H1 (cell line): ENCODE measurements at regions not wholly inside any gene's neighbourhood (a gene's known extent, or its start where the extent isn't known, plus 50 kb on each side); places are given as distances from the start of the nearest gene placed in this dataset.

Source experiments
- CTCF ChIA-PET: fragments of 300-600 bp; sonication (Branson Sonifier 250); formaldehyde crosslinking; loops from one replicate; lab custom pipeline; 2021; ENCODE audit not compliant: partially characterized antibody; lab: Charles Lee
- POLR2A ChIA-PET: fragments of 300-600 bp; sonication (Branson Sonifier 250); formaldehyde crosslinking; loops from one replicate; lab custom pipeline; 2021; ENCODE audit warnings: inconsistent platforms; ENCODE audit not compliant: partially characterized antibody; lab: Charles Lee
- DNase-seq, 2 experiments: peaks; one replicate each; pipeline versions ENCODE4 v3.0.0 to v3.0.0-alpha.2; 2010 to 2022; ENCODE audit warnings: low spot score in 2 of 2, low read depth in 1 of 2, mixed read lengths in 1 of 2
- FAIRE-seq: peaks from 2 replicates; lab custom pipeline; 2011; peaks lifted over from hg19 to GRCh38; lab: Jason Lieb, UNC
- H2AFZ ChIP-seq: 2 replicates; pipeline ENCODE4 v1.8.1; 2012; ENCODE audit warnings: low read length, inconsistent platforms
- H2AK5ac ChIP-seq: 2 replicates; pipeline ENCODE4 v1.6.1; 2013; ENCODE audit warnings: low read depth, low read length
- H2BK120ac ChIP-seq: replicated peaks from 2 replicates; pipeline ENCODE3; 2013; ENCODE audit warnings: low read depth, low read length, inconsistent platforms
- H2BK12ac ChIP-seq: 2 replicates; pipeline ENCODE4 v1.6.1; 2013; ENCODE audit warnings: low read depth, low read length
- H2BK15ac ChIP-seq: 2 replicates; pipeline ENCODE4 v1.6.1; 2013; ENCODE audit warnings: low read length
- H2BK20ac ChIP-seq: 2 replicates; pipeline ENCODE4 v1.6.1; 2013; ENCODE audit warnings: low read length
- H2BK5ac ChIP-seq: 2 replicates; pipeline ENCODE4 v1.6.1; 2013; ENCODE audit warnings: low read depth, low read length
- H3K14ac ChIP-seq: 2 replicates; pipeline ENCODE4 v1.6.1; 2013; ENCODE audit warnings: inconsistent platforms; ENCODE audit not compliant: insufficient read length
- H3K18ac ChIP-seq: 2 replicates; pipeline ENCODE4 v1.6.1; 2013; ENCODE audit warnings: low read length; ENCODE audit errors: extremely low read depth
- H3K23ac ChIP-seq: 2 replicates; pipeline ENCODE4 v1.6.1; 2013; ENCODE audit warnings: inconsistent platforms; ENCODE audit not compliant: insufficient read length
- H3K23me2 ChIP-seq: 2 replicates; pipeline ENCODE4 v1.6.1; 2013; ENCODE audit warnings: low read depth, low read length
- H3K27ac ChIP-seq: 2 replicates; pipeline ENCODE4 v1.6.1; 2011; ENCODE audit warnings: low read depth, low read length, inconsistent platforms
- H3K27me3 ChIP-seq, 4 experiments: replicated peaks in 1 of 4; 1 replicate in 1 of 4; 2 replicates in 3 of 4; pipeline versions ENCODE4 v1.6.1 to v1.8.1; 2011 to 2013; ENCODE audit warnings: low read length in 3 of 4, mild to moderate bottlenecking in 3 of 4, inconsistent platforms in 2 of 4, mixed read lengths in 2 of 4, moderate library complexity in 1 of 4; ENCODE audit not compliant: control insufficient read depth in 3 of 4, insufficient read depth in 3 of 4; ENCODE audit errors: extremely low read depth in 1 of 4
- H3K36me3 ChIP-seq, 4 experiments: 2 replicates each; pipeline versions ENCODE4 v1.6.1 to v1.8.1; 2011 to 2013; ENCODE audit warnings: mild to moderate bottlenecking in 4 of 4, low read length in 3 of 4, moderate library complexity in 2 of 4, control low read depth in 1 of 4, inconsistent platforms in 1 of 4; ENCODE audit not compliant: insufficient read depth in 4 of 4, control insufficient read depth in 2 of 4
- H3K4ac ChIP-seq: replicated peaks from 2 replicates; pipeline ENCODE3; 2013; ENCODE audit warnings: low read length, low read depth, mixed read lengths, inconsistent platforms; ENCODE audit not compliant: insufficient read length
- H3K4me1 ChIP-seq, 4 experiments: replicated peaks in 1 of 4; 1 replicate in 1 of 4; 2 replicates in 3 of 4; pipeline versions ENCODE4 v1.6.1 to v1.8.1; 2011 to 2013; ENCODE audit warnings: low read length in 3 of 4, inconsistent platforms in 2 of 4, mixed read lengths in 1 of 4; ENCODE audit not compliant: insufficient read depth in 4 of 4, control insufficient read depth in 3 of 4
- H3K4me2 ChIP-seq, 2 experiments: 2 replicates each; pipeline versions ENCODE4 v1.6.1 to v1.8.1; 2011 to 2013; ENCODE audit warnings: low read depth in 2 of 2, low read length in 2 of 2, control low read depth in 1 of 2, inconsistent platforms in 1 of 2, mild to moderate bottlenecking in 1 of 2; ENCODE audit not compliant: insufficient read depth in 1 of 2
- H3K4me3 ChIP-seq, 4 experiments: fragments of 200-600, 300-600 bp in 1 of 4; sonication (generic), shearing (Covaris generic), sonication (Bioruptor Twin) in 1 of 4; 2 replicates each; pipeline versions ENCODE4 v1.5.1 to v1.8.1; 2011 to 2016; ENCODE audit warnings: low read length in 4 of 4, low read depth in 3 of 4, control low read depth in 2 of 4, inconsistent platforms in 2 of 4, mild to moderate bottlenecking in 2 of 4, mixed read lengths in 1 of 4, moderate library complexity in 1 of 4; ENCODE audit not compliant: insufficient read depth in 2 of 4; ENCODE audit errors: extremely low read depth in 1 of 4
- H3K56ac ChIP-seq: replicated peaks from 2 replicates; pipeline ENCODE3; 2013; ENCODE audit warnings: low read depth, mild to moderate bottlenecking, mixed read lengths, low read length, inconsistent platforms; ENCODE audit not compliant: insufficient read length
- H3K79me1 ChIP-seq: 2 replicates; pipeline ENCODE4 v1.6.1; 2013; ENCODE audit warnings: low read depth, low read length, control low read depth
- H3K79me2 ChIP-seq, 2 experiments: 2 replicates each; pipeline versions ENCODE4 v1.6.1 to v1.8.1; 2012 to 2013; ENCODE audit warnings: low read length in 2 of 2, mild to moderate bottlenecking in 2 of 2, inconsistent platforms in 1 of 2; ENCODE audit not compliant: insufficient read depth in 2 of 2, control insufficient read depth in 1 of 2
- H3K9ac ChIP-seq, 4 experiments: replicated peaks in 1 of 4; 1 replicate in 1 of 4; 2 replicates in 3 of 4; pipeline versions ENCODE4 v1.6.1 to v1.8.1; 2011 to 2013; ENCODE audit warnings: low read depth in 3 of 4, low read length in 3 of 4, control low read depth in 2 of 4, mild to moderate bottlenecking in 2 of 4, moderate library complexity in 2 of 4, inconsistent platforms in 1 of 4; ENCODE audit errors: extremely low read depth in 1 of 4
- H3K9me3 ChIP-seq, 2 experiments: 2 replicates each; pipeline versions ENCODE4 v1.6.1 to v1.8.1; 2012 to 2013; ENCODE audit warnings: mild to moderate bottlenecking in 2 of 2, moderate library complexity in 2 of 2, control low read depth in 1 of 2, inconsistent platforms in 1 of 2, low read depth in 1 of 2, low read length in 1 of 2, mixed read lengths in 1 of 2; ENCODE audit not compliant: insufficient read depth in 2 of 2
- H4K20me1 ChIP-seq, 2 experiments: replicated peaks in 1 of 2; 2 replicates each; pipeline versions ENCODE3 to v1.8.1; 2011 to 2013; ENCODE audit warnings: inconsistent platforms in 2 of 2, low read length in 2 of 2, mild to moderate bottlenecking in 1 of 2; ENCODE audit not compliant: insufficient read depth in 2 of 2, control insufficient read depth in 1 of 2
- H4K5ac ChIP-seq: 2 replicates; pipeline ENCODE4 v1.6.1; 2013; ENCODE audit warnings: low read length, low read depth, mixed read lengths, inconsistent platforms; ENCODE audit not compliant: insufficient read length
- H4K8ac ChIP-seq: 2 replicates; pipeline ENCODE4 v1.8.0; 2013; ENCODE audit warnings: mild to moderate bottlenecking, moderate library complexity, low read length, inconsistent platforms; ENCODE audit not compliant: insufficient read depth; ENCODE audit errors: extremely low read depth
- H4K91ac ChIP-seq: replicated peaks from 2 replicates; pipeline ENCODE3; 2013; ENCODE audit warnings: low read length, mixed read lengths, inconsistent platforms; ENCODE audit not compliant: insufficient read length
- POU5F1 ChIP-seq: IDR thresholded peaks from 2 replicates; pipeline ENCODE4 v1.6.1; 2011; ENCODE audit warnings: low read depth, mild to moderate bottlenecking, low read length, moderate library complexity
- RAD21 ChIP-seq, 2 experiments: IDR thresholded peaks in 1 of 2; conservative IDR thresholded peaks in 1 of 2; 2 replicates each; pipeline ENCODE4 v1.6.1; 2011; ENCODE audit warnings: low read depth in 2 of 2, low read length in 2 of 2, improper control_type of control experiment in 1 of 2, inconsistent platforms in 1 of 2, mild to moderate bottlenecking in 1 of 2, moderate library complexity in 1 of 2
- WGBS, 2 experiments: shearing (Covaris generic) in 1 of 2; methylation state at CpG; one replicate each; pipeline versions ENCODE4 v1.1.6 to v1.1.7; 2013 to 2015; ENCODE audit warnings: low lambda C conversion rate in 2 of 2, mixed read lengths in 2 of 2, inconsistent platforms in 1 of 2, low coverage in 1 of 2, missing lambda C conversion rate in 1 of 2; ENCODE audit not compliant: insufficient replicate concordance in 2 of 2, insufficient coverage in 1 of 2, insufficient read length in 1 of 2; ENCODE audit errors: extremely low coverage in 1 of 2, missing lambda C conversion rate in 1 of 2; 5-methylcytosine and 5-hydroxymethylcytosine counted together
- TF ChIP-seq, protein P1 (sequence below), 3 experiments: IDR thresholded peaks; 1 replicate in 2 of 3; 2 replicates in 1 of 3; pipeline versions ENCODE4 v1.5.1 to v1.6.1; 2011; ENCODE audit warnings: low read length in 3 of 3, mild to moderate bottlenecking in 3 of 3, inconsistent platforms in 2 of 3, low read depth in 1 of 3, moderate library complexity in 1 of 3; ENCODE audit not compliant: insufficient read depth in 1 of 3; ENCODE audit errors: control extremely low read depth in 1 of 3

- Histone ChIP-seq H2AK5ac (no peak overlapping the region), H3K4me3 (no peak overlapping the region), H3K23ac (no peak overlapping the region), H3K4me1 (peaks cover 2 to 5% (median 3%) of the 10 kb centered on the region in 4 experiments; a peak in 5 of 7 replicates), H3K79me1 (no peaks in the 10 kb centered on the region), H2BK15ac (no peak overlapping the region; the same call in 1 of the 2 replicates), H2AFZ (0 out of 2 replicates have a peak overlapping the region, but pooled peaks have one; percentile 66), H3K23me2 (no peaks in the 10 kb centered on the region), H2BK20ac (0 out of 2 replicates have a peak overlapping the region, but pooled peaks have one; percentile 80), H3K27ac (no peak overlapping the region), H2BK12ac (no peak overlapping the region), H3K14ac (no peak overlapping the region), H3K4me2 (no peak overlapping the region), H4K5ac (no peak overlapping the region), H3K9ac (no peak overlapping the region), H3K18ac (no peak overlapping the region), H3K4ac (no peak overlapping the region), H3K9me3 (no peaks in the 10 kb centered on the region), H2BK5ac (no peak overlapping the region), H2BK120ac (no peak overlapping the region), H4K20me1 (no peaks in the 10 kb centered on the region), H3K79me2 (no peaks in the 10 kb centered on the region), H3K56ac (no peak overlapping the region), H4K91ac (no peak overlapping the region), H3K36me3 (no peaks in the 10 kb centered on the region), H4K8ac (no peak overlapping the region), H3K27me3 (peaks cover 0 to 1% (median 0%) of the 10 kb centered on the region in 4 experiments; a peak in 1 of 7 replicates)
- ChIA-PET POLR2A (no interaction called here), CTCF (interaction anchor here (0.7 to 3.5 kb wide), 11 partner anchors 8 to 685 kb away, joined by 3 to 14 read pairs (median 4); no protein-coding TSS in a partner anchor)
- no peak for FAIRE-seq
- TF ChIP-seq, protein P1, sequence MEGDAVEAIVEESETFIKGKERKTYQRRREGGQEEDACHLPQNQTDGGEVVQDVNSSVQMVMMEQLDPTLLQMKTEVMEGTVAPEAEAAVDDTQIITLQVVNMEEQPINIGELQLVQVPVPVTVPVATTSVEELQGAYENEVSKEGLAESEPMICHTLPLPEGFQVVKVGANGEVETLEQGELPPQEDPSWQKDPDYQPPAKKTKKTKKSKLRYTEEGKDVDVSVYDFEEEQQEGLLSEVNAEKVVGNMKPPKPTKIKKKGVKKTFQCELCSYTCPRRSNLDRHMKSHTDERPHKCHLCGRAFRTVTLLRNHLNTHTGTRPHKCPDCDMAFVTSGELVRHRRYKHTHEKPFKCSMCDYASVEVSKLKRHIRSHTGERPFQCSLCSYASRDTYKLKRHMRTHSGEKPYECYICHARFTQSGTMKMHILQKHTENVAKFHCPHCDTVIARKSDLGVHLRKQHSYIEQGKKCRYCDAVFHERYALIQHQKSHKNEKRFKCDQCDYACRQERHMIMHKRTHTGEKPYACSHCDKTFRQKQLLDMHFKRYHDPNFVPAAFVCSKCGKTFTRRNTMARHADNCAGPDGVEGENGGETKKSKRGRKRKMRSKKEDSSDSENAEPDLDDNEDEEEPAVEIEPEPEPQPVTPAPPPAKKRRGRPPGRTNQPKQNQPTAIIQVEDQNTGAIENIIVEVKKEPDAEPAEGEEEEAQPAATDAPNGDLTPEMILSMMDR (IDR thresholded peaks at IDR 0.05; ENCODE audit: control extremely low read depth in 1 of 3, insufficient read depth in 1 of 3, low read depth in 1 of 3, low read length in 3 of 3) = peak in 1 of 3 experiments; percentile 6; a peak in 1 of 4 replicates
- TF ChIP-seq POU5F1 = no peak
- TF ChIP-seq RAD21 (IDR thresholded peaks at IDR 0.05 in 1 of 2, conservative IDR thresholded peaks at IDR 0.05 in 1 of 2; ENCODE audit: low read depth in 2 of 2, low read length in 2 of 2) = peak in 1 of 2 experiments; percentile 24; a peak in 1 of 4 replicates
- WGBS, 2 experiments = 81% methylated on average over 6 of the region's 6 CpGs; no CpG with 5 or more reads in 1 of the 2 experiments
- DNase-seq = no peak
These were observed 110.0 kb downstream of the GLUL start for GRCh38 chr1:182281541-182281940.
